ENCODE measurements at regions not wholly inside any gene's neighbourhood (a gene's known extent, or its start where the extent isn't known, plus 50 kb on each side); places are given as distances from the start of the nearest gene placed in this dataset.

- no peaks in the 10 kb centered on the region for H3K27me3 ChIP-seq (ENCODE audit: control insufficient read depth, extremely low read depth, insufficient read depth, low read length)
- dilution Hi-C loops (cut with MboI; ENCODE audit: extremely low pct_ligation_motif_present, low sequenced_read_pairs): no loop called here
- H3K4me1 ChIP-seq (ENCODE audit: control insufficient read depth, extremely low read depth, insufficient read depth, low read length): peaks cover 9% of the 10 kb centered on the region
- no peak overlapping the region for H2AFZ ChIP-seq (ENCODE audit: control insufficient read depth, low read length)
- no peak overlapping the region for H3K4me3 ChIP-seq (ENCODE audit: control insufficient read depth in 2 of 3, extremely low read depth in 1 of 3, insufficient read depth in 2 of 3, low read depth in 1 of 3, low read length in 3 of 3)
- H3K9me1 ChIP-seq (ENCODE audit: control insufficient read depth, extremely low read depth, insufficient read depth, low read length): no peaks in the 10 kb centered on the region
- H3K36me3 ChIP-seq (ENCODE audit: control insufficient read depth in 2 of 2, extremely low read depth in 1 of 2, insufficient read depth in 2 of 2, low read length in 2 of 2): no peaks in the 10 kb centered on the region
- H3K79me2 ChIP-seq (ENCODE audit: control insufficient read depth, insufficient read depth, low read length): no peaks in the 10 kb centered on the region
- FAIRE-seq (no peak), DNase-seq (ENCODE audit: low read depth, low spot score) (no peak)
- H3K9me3 ChIP-seq (ENCODE audit: control insufficient read depth, low read depth, low read length): no peaks in the 10 kb centered on the region
- H3K4me2 ChIP-seq (ENCODE audit: control insufficient read depth, extremely low read depth, insufficient read depth, low read depth, low read length): no peak overlapping the region
- no peak overlapping the region for H3K9ac ChIP-seq (ENCODE audit: control insufficient read depth, extremely low read depth, insufficient read depth, low read length)
- no peak overlapping the region for H3K27ac ChIP-seq (ENCODE audit: control insufficient read depth, insufficient read depth, low read length)
- no peaks in the 10 kb centered on the region for H4K20me1 ChIP-seq (ENCODE audit: control insufficient read depth, extremely low read depth, insufficient read depth, low read length)
- TF ChIP-seq EZH2 (IDR thresholded peaks at IDR 0.05; ENCODE audit: low read length) (no peak), CTCF (optimal IDR thresholded peaks at IDR 0.05 in 1 of 3, IDR thresholded peaks at IDR 0.05 in 1 of 3, conservative IDR thresholded peaks at IDR 0.05 in 1 of 3; ENCODE audit: extremely low read depth in 1 of 3, insufficient read depth in 2 of 3, low read length in 3 of 3) (no peak)
Observed at GRCh38 chr2:217681791-217682190, 321.0 kb downstream of the TNS1 start.

- H3K36me3 ChIP-seq (ENCODE audit: control insufficient read depth in 2 of 2, extremely low read depth in 1 of 2, insufficient read depth in 2 of 2, low read length in 2 of 2): no peaks in the 10 kb centered on the region
- H2AFZ ChIP-seq (ENCODE audit: control insufficient read depth, low read length): no peak overlapping the region
- no peak overlapping the region for H3K27ac ChIP-seq (ENCODE audit: control insufficient read depth, insufficient read depth, low read length)
- no peak overlapping the region for H3K9ac ChIP-seq (ENCODE audit: control insufficient read depth, extremely low read depth, insufficient read depth, low read length)
- H3K4me2 ChIP-seq (ENCODE audit: control insufficient read depth, extremely low read depth, insufficient read depth, low read depth, low read length): no peak overlapping the region
- FAIRE-seq (no peak), DNase-seq (ENCODE audit: low read depth, low spot score) (no peak)
- H3K9me1 ChIP-seq (ENCODE audit: control insufficient read depth, extremely low read depth, insufficient read depth, low read length): no peaks in the 10 kb centered on the region
- H4K20me1 ChIP-seq (ENCODE audit: control insufficient read depth, extremely low read depth, insufficient read depth, low read length): no peaks in the 10 kb centered on the region
- TF ChIP-seq CTCF (optimal IDR thresholded peaks at IDR 0.05 in 1 of 3, IDR thresholded peaks at IDR 0.05 in 1 of 3, conservative IDR thresholded peaks at IDR 0.05 in 1 of 3; ENCODE audit: extremely low read depth in 1 of 3, insufficient read depth in 2 of 3, low read length in 3 of 3): no peak
- TF ChIP-seq EZH2 (IDR thresholded peaks at IDR 0.05; ENCODE audit: low read length): no peak
- no peaks in the 10 kb centered on the region for H3K27me3 ChIP-seq (ENCODE audit: control insufficient read depth, extremely low read depth, insufficient read depth, low read length)
- H3K4me3 ChIP-seq (ENCODE audit: control insufficient read depth in 2 of 3, extremely low read depth in 1 of 3, insufficient read depth in 2 of 3, low read depth in 1 of 3, low read length in 3 of 3): no peak overlapping the region
- dilution Hi-C loops (cut with MboI; ENCODE audit: extremely low pct_ligation_motif_present, low sequenced_read_pairs): no loop called here
- H3K9me3 ChIP-seq (ENCODE audit: control insufficient read depth, low read depth, low read length): no peaks in the 10 kb centered on the region
- H3K79me2 ChIP-seq (ENCODE audit: control insufficient read depth, insufficient read depth, low read length): no peaks in the 10 kb centered on the region
- peaks cover 5% of the 10 kb centered on the region for H3K4me1 ChIP-seq (ENCODE audit: control insufficient read depth, extremely low read depth, insufficient read depth, low read length)
Observed at GRCh38 chr2:217680381-217680780, 322.4 kb downstream of the TNS1 start.

Measured in keratinocyte (primary cell).